COLO829 (cell line): ENCODE measurements at regions not wholly inside any gene's neighbourhood (a gene's known extent, or its start where the extent isn't known, plus 50 kb on each side); places are given as distances from the start of the nearest gene placed in this dataset.
A peak's percentile ranks its signal among the peaks of the same experiment; 100 is the strongest.
"Not testable (repeated sequence)": the region's sequence is repeated elsewhere in the genome, so short reads cannot be mapped to it uniquely, and the experiment has no call there.

Experiments
- DNase-seq: peaks from one replicate; pipeline ENCODE4 v3.0.0; 2012; ENCODE audit warnings: low spot score

GRCh38 chr12:19625551-19625950 is 186.3 kb downstream of the AEBP2 start:
- not testable (repeated sequence) for DNase-seq

GRCh38 chr12:19627719-19628118 is 188.4 kb downstream of the AEBP2 start:
- no peak for DNase-seq

GRCh38 chr12:19630536-19630935 is 191.2 kb downstream of the AEBP2 start:
- no peak for DNase-seq

GRCh38 chr12:19633194-19633593 is 193.9 kb downstream of the AEBP2 start:
- DNase-seq: no peak

GRCh38 chr12:19633641-19634040 is 194.3 kb downstream of the AEBP2 start:
- no peak for DNase-seq

GRCh38 chr12:19639781-19640415 is 200.6 kb downstream of the AEBP2 start:
- no peak for DNase-seq

- DNase-seq: no peak
Observed at GRCh38 chr12:19641235-19642080, 202.2 kb downstream of the AEBP2 start.

GRCh38 chr12:19642345-19642744 is 203.1 kb downstream of the AEBP2 start:
- no peak for DNase-seq

GRCh38 chr12:19643635-19644034 is 204.3 kb downstream of the AEBP2 start:
- peak; percentile 35 for DNase-seq

- DNase-seq: no peak
Observed at GRCh38 chr12:19644571-19644970, 205.3 kb downstream of the AEBP2 start.

GRCh38 chr12:19645823-19646222 is 206.5 kb downstream of the AEBP2 start:
- DNase-seq: no peak

GRCh38 chr12:19646599-19646998 is 207.3 kb downstream of the AEBP2 start:
- no peak for DNase-seq

- no peak for DNase-seq
Observed at GRCh38 chr12:19647806-19648556, 208.7 kb downstream of the AEBP2 start.

- no peak for DNase-seq
Observed at GRCh38 chr12:19648591-19648990, 209.3 kb downstream of the AEBP2 start.

GRCh38 chr12:19652386-19652785 is 213.1 kb downstream of the AEBP2 start:
- DNase-seq: no peak

- DNase-seq: no peak
Observed at GRCh38 chr12:19654650-19655376, 215.5 kb downstream of the AEBP2 start.

GRCh38 chr12:19657118-19657731 is 217.9 kb downstream of the AEBP2 start:
- no peak for DNase-seq

GRCh38 chr12:19657732-19658130 is 218.4 kb downstream of the AEBP2 start:
- no peak for DNase-seq

- DNase-seq: no peak
Observed at GRCh38 chr12:19659086-19659485, 219.8 kb downstream of the AEBP2 start.

GRCh38 chr12:19659501-19659900 is 220.2 kb downstream of the AEBP2 start:
- DNase-seq: no peak

- DNase-seq: no peak
Observed at GRCh38 chr12:19665121-19665900, 226.0 kb downstream of the AEBP2 start.
